ENCODE measurements at regions not wholly inside any gene's neighbourhood (a gene's known extent, or its start where the extent isn't known, plus 50 kb on each side); places are given as distances from the start of the nearest gene placed in this dataset.

DNA sequence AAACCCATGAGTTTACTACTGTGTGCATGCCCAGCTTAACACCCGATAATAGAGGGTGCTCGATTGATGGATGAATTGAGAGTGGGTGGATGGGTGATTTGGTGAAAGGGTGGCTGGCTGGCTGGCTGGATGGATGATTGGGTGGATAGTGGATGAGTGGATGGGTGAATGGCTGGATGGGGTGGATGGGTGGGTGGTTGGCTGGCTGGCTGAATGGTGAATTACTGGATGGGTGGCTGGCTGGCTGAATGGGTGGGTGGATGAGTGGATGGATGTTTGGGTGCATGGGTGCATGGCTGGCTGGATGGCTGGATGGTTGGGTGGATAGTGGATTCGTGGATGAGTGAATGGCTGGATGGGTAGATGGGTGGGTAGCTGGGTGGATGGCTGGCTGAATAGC is 201.1 kb downstream of the IRX1 start:
- Histone ChIP-seq H4K20me1 (replicated peaks; ENCODE audit: insufficient read depth) (no peaks in the 10 kb centered on the region), H3K4me3 (no peak overlapping the region), H3K9me2 (ENCODE audit: insufficient read depth) (peaks cover 5% of the 10 kb centered on the region; the same call in 1 of the 2 replicates), H3K4me1 (ENCODE audit: insufficient read depth) (peaks cover 15% of the 10 kb centered on the region), H3K36me3 (ENCODE audit: insufficient read depth) (0 out of 2 replicates have a peak, but pooled peaks cover 3% of the 10 kb centered on the region), H3K27ac (ENCODE audit: low read depth) (no peak overlapping the region), H2AFZ (no peak overlapping the region), H3K27me3 (ENCODE audit: insufficient read depth) (no peaks in the 10 kb centered on the region), H3F3A (replicated peaks; ENCODE audit: low read depth) (no peaks in the 10 kb centered on the region), H3K79me2 (replicated peaks; ENCODE audit: insufficient read depth) (no peaks in the 10 kb centered on the region), H3K4me2 (no peak overlapping the region)
- no peak overlapping the region for H3K4me3 Mint-ChIP-seq
- peaks cover 2% of the 10 kb centered on the region for H3K27me3 Mint-ChIP-seq (ENCODE audit: insufficient read depth, low read depth, poor library complexity)
- H3K9me3 Mint-ChIP-seq: peaks cover 20% of the 10 kb centered on the region
- no peak overlapping the region for H3K27ac Mint-ChIP-seq
- DNase-seq (ENCODE audit: low spot score): no peak
- no peak for TF ChIP-seq CREB1 (CRISPR knock-in tag; IDR thresholded peaks at IDR 0.05; ENCODE audit: low read depth)
- no peak for TF ChIP-seq ZNF331 (CRISPR knock-in tag; IDR thresholded peaks at IDR 0.05; ENCODE audit: low read depth)
- no peak for TF ChIP-seq ZNF114 (CRISPR knock-in tag; IDR thresholded peaks at IDR 0.05)
- TF ChIP-seq, protein P1, sequence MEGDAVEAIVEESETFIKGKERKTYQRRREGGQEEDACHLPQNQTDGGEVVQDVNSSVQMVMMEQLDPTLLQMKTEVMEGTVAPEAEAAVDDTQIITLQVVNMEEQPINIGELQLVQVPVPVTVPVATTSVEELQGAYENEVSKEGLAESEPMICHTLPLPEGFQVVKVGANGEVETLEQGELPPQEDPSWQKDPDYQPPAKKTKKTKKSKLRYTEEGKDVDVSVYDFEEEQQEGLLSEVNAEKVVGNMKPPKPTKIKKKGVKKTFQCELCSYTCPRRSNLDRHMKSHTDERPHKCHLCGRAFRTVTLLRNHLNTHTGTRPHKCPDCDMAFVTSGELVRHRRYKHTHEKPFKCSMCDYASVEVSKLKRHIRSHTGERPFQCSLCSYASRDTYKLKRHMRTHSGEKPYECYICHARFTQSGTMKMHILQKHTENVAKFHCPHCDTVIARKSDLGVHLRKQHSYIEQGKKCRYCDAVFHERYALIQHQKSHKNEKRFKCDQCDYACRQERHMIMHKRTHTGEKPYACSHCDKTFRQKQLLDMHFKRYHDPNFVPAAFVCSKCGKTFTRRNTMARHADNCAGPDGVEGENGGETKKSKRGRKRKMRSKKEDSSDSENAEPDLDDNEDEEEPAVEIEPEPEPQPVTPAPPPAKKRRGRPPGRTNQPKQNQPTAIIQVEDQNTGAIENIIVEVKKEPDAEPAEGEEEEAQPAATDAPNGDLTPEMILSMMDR (conservative IDR thresholded peaks at IDR 0.05; ENCODE audit: low read depth in 2 of 2): no peak
- TF ChIP-seq NANOG (IDR thresholded peaks at IDR 0.05; ENCODE audit: borderline replicate concordance): no peak
- TF ChIP-seq JUNB (IDR thresholded peaks at IDR 0.05; ENCODE audit: unreplicated experiment): no peak
- TF ChIP-seq, protein P2, sequence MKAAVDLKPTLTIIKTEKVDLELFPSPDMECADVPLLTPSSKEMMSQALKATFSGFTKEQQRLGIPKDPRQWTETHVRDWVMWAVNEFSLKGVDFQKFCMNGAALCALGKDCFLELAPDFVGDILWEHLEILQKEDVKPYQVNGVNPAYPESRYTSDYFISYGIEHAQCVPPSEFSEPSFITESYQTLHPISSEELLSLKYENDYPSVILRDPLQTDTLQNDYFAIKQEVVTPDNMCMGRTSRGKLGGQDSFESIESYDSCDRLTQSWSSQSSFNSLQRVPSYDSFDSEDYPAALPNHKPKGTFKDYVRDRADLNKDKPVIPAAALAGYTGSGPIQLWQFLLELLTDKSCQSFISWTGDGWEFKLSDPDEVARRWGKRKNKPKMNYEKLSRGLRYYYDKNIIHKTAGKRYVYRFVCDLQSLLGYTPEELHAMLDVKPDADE (IDR thresholded peaks at IDR 0.05): no peak
- TF ChIP-seq EZH2phosphoT487 (IDR thresholded peaks at IDR 0.05; ENCODE audit: unreplicated experiment): no peak
- no peak for TF ChIP-seq POLR2AphosphoS5 (IDR thresholded peaks at IDR 0.05; ENCODE audit: low read depth)
- TF ChIP-seq, protein P3, sequence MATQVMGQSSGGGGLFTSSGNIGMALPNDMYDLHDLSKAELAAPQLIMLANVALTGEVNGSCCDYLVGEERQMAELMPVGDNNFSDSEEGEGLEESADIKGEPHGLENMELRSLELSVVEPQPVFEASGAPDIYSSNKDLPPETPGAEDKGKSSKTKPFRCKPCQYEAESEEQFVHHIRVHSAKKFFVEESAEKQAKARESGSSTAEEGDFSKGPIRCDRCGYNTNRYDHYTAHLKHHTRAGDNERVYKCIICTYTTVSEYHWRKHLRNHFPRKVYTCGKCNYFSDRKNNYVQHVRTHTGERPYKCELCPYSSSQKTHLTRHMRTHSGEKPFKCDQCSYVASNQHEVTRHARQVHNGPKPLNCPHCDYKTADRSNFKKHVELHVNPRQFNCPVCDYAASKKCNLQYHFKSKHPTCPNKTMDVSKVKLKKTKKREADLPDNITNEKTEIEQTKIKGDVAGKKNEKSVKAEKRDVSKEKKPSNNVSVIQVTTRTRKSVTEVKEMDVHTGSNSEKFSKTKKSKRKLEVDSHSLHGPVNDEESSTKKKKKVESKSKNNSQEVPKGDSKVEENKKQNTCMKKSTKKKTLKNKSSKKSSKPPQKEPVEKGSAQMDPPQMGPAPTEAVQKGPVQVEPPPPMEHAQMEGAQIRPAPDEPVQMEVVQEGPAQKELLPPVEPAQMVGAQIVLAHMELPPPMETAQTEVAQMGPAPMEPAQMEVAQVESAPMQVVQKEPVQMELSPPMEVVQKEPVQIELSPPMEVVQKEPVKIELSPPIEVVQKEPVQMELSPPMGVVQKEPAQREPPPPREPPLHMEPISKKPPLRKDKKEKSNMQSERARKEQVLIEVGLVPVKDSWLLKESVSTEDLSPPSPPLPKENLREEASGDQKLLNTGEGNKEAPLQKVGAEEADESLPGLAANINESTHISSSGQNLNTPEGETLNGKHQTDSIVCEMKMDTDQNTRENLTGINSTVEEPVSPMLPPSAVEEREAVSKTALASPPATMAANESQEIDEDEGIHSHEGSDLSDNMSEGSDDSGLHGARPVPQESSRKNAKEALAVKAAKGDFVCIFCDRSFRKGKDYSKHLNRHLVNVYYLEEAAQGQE (IDR thresholded peaks at IDR 0.05; ENCODE audit: unreplicated experiment): no peak
- no peak for TF ChIP-seq STAT1 (IDR thresholded peaks at IDR 0.05; ENCODE audit: unreplicated experiment)
- no peak for TF ChIP-seq EZH2 (IDR thresholded peaks at IDR 0.05; ENCODE audit: low read depth, unreplicated experiment)
- TF ChIP-seq, protein P4, sequence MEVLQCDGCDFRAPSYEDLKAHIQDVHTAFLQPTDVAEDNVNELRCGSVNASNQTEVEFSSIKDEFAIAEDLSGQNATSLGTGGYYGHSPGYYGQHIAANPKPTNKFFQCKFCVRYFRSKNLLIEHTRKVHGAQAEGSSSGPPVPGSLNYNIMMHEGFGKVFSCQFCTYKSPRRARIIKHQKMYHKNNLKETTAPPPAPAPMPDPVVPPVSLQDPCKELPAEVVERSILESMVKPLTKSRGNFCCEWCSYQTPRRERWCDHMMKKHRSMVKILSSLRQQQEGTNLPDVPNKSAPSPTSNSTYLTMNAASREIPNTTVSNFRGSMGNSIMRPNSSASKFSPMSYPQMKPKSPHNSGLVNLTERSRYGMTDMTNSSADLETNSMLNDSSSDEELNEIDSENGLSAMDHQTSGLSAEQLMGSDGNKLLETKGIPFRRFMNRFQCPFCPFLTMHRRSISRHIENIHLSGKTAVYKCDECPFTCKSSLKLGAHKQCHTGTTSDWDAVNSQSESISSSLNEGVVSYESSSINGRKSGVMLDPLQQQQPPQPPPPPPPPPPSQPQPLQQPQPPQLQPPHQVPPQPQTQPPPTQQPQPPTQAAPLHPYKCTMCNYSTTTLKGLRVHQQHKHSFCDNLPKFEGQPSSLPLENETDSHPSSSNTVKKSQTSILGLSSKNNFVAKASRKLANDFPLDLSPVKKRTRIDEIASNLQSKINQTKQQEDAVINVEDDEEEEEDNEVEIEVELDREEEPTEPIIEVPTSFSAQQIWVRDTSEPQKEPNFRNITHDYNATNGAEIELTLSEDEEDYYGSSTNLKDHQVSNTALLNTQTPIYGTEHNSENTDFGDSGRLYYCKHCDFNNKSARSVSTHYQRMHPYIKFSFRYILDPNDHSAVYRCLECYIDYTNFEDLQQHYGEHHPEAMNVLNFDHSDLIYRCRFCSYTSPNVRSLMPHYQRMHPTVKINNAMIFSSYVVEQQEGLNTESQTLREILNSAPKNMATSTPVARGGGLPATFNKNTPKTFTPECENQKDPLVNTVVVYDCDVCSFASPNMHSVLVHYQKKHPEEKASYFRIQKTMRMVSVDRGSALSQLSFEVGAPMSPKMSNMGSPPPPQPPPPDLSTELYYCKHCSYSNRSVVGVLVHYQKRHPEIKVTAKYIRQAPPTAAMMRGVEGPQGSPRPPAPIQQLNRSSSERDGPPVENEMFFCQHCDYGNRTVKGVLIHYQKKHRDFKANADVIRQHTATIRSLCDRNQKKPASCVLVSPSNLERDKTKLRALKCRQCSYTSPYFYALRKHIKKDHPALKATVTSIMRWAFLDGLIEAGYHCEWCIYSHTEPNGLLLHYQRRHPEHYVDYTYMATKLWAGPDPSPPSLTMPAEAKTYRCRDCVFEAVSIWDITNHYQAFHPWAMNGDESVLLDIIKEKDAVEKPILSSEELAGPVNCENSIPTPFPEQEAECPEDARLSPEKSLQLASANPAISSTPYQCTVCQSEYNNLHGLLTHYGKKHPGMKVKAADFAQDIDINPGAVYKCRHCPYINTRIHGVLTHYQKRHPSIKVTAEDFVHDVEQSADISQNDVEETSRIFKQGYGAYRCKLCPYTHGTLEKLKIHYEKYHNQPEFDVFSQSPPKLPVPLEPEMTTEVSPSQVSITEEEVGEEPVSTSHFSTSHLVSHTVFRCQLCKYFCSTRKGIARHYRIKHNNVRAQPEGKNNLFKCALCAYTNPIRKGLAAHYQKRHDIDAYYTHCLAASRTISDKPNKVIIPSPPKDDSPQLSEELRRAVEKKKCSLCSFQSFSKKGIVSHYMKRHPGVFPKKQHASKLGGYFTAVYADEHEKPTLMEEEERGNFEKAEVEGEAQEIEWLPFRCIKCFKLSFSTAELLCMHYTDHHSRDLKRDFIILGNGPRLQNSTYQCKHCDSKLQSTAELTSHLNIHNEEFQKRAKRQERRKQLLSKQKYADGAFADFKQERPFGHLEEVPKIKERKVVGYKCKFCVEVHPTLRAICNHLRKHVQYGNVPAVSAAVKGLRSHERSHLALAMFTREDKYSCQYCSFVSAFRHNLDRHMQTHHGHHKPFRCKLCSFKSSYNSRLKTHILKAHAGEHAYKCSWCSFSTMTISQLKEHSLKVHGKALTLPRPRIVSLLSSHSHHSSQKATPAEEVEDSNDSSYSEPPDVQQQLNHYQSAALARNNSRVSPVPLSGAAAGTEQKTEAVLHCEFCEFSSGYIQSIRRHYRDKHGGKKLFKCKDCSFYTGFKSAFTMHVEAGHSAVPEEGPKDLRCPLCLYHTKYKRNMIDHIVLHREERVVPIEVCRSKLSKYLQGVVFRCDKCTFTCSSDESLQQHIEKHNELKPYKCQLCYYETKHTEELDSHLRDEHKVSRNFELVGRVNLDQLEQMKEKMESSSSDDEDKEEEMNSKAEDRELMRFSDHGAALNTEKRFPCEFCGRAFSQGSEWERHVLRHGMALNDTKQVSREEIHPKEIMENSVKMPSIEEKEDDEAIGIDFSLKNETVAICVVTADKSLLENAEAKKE (CRISPR knock-in tag; IDR thresholded peaks at IDR 0.05): no peak
- H3K36me3 Mint-ChIP-seq (ENCODE audit: low read depth): peaks cover 23% of the 10 kb centered on the region
- H3K4me1 Mint-ChIP-seq: peaks cover 11% of the 10 kb centered on the region; the same call in 2 of the 3 replicates
- no peak for ATAC-seq

All from GM23338 (cell line).